ENCODE measurements at regions not wholly inside any gene's neighbourhood (a gene's known extent, or its start where the extent isn't known, plus 50 kb on each side); places are given as distances from the start of the nearest gene placed in this dataset.

GRCh38 chr3:57000012-57000411, 60.5 kb upstream of the SPATA12 start (continued):
- no peak for TF ChIP-seq RFX5 (IDR thresholded peaks at IDR 0.05; ENCODE audit: borderline replicate concordance, low read depth, low read length)

- Histone ChIP-seq H3K23ac (ENCODE audit: insufficient read length) (no peak overlapping the region), H4K91ac (replicated peaks; ENCODE audit: insufficient read length, low read length) (no peak overlapping the region), H4K20me1 (replicated peaks in 1 of 2; ENCODE audit: control insufficient read depth in 1 of 2, insufficient read depth in 2 of 2, low read length in 2 of 2) (no peaks in the 10 kb centered on the region), H2BK5ac (ENCODE audit: low read depth, low read length) (no peak overlapping the region), H2BK12ac (ENCODE audit: low read depth, low read length) (no peak overlapping the region), H3K79me1 (ENCODE audit: low read depth, low read length) (peaks cover 2% of the 10 kb centered on the region; the same call in 1 of the 2 replicates), H2AK5ac (ENCODE audit: low read depth, low read length) (no peak overlapping the region), H2BK120ac (replicated peaks; ENCODE audit: low read depth, low read length) (no peak overlapping the region), H3K14ac (ENCODE audit: insufficient read length) (no peak overlapping the region), H3K9ac (replicated peaks in 1 of 4; ENCODE audit: extremely low read depth in 1 of 4, low read depth in 3 of 4, low read length in 3 of 4) (no peak overlapping the region), H2BK15ac (ENCODE audit: low read length) (no peak overlapping the region), H3K27ac (ENCODE audit: low read depth, low read length) (no peak overlapping the region), H3K23me2 (ENCODE audit: low read depth, low read length) (no peaks in the 10 kb centered on the region; the same call in 1 of the 2 replicates), H3K4me3 (ENCODE audit: extremely low read depth in 1 of 4, insufficient read depth in 2 of 4, low read depth in 3 of 4, low read length in 4 of 4) (no peak overlapping the region), H4K5ac (ENCODE audit: insufficient read length, low read depth, low read length) (no peak overlapping the region), H2AFZ (ENCODE audit: low read length) (no peak overlapping the region), H3K18ac (ENCODE audit: extremely low read depth, low read length) (no peak overlapping the region), H4K8ac (ENCODE audit: extremely low read depth, insufficient read depth, low read length) (no peak overlapping the region), H3K79me2 (ENCODE audit: control insufficient read depth in 1 of 2, insufficient read depth in 2 of 2, low read length in 2 of 2) (no peaks in the 10 kb centered on the region), H3K4me2 (ENCODE audit: insufficient read depth in 1 of 2, low read depth in 2 of 2, low read length in 2 of 2) (no peak overlapping the region), H3K56ac (replicated peaks; ENCODE audit: insufficient read length, low read depth, low read length) (no peak overlapping the region), H3K36me3 (ENCODE audit: control insufficient read depth in 2 of 4, insufficient read depth in 4 of 4, low read length in 3 of 4) (no peaks in the 10 kb centered on the region), H3K4ac (replicated peaks; ENCODE audit: insufficient read length, low read depth, low read length) (no peak overlapping the region), H3K4me1 (replicated peaks in 1 of 4; ENCODE audit: control insufficient read depth in 3 of 4, insufficient read depth in 4 of 4, low read length in 3 of 4) (no peaks in the 10 kb centered on the region), H3K27me3 (replicated peaks in 1 of 4; ENCODE audit: control insufficient read depth in 3 of 4, extremely low read depth in 1 of 4, insufficient read depth in 3 of 4, low read length in 3 of 4) (no peaks in the 10 kb centered on the region), H2BK20ac (ENCODE audit: low read length) (no peak overlapping the region), H3K9me3 (ENCODE audit: insufficient read depth in 2 of 2, low read depth in 1 of 2, low read length in 1 of 2) (no peaks in the 10 kb centered on the region)
- no peak for DNase-seq (ENCODE audit: low read depth in 1 of 2, low spot score in 2 of 2)
- ChIA-PET CTCF (ENCODE audit: partially characterized antibody) (interaction anchor here (1.3 to 4.9 kb wide), 4 partner anchors 7 to 180 kb away, joined by 3 to 63 read pairs (median 16); no protein-coding TSS in a partner anchor), POLR2A (ENCODE audit: partially characterized antibody) (no interaction called here)
- FAIRE-seq: no peak
- TF ChIP-seq SRF (IDR thresholded peaks at IDR 0.05; ENCODE audit: low read depth, low read length) (no peak), KDM4A (IDR thresholded peaks at IDR 0.05; ENCODE audit: low read depth, low read length, severe bottlenecking) (no peak)
- TF ChIP-seq, protein P1, sequence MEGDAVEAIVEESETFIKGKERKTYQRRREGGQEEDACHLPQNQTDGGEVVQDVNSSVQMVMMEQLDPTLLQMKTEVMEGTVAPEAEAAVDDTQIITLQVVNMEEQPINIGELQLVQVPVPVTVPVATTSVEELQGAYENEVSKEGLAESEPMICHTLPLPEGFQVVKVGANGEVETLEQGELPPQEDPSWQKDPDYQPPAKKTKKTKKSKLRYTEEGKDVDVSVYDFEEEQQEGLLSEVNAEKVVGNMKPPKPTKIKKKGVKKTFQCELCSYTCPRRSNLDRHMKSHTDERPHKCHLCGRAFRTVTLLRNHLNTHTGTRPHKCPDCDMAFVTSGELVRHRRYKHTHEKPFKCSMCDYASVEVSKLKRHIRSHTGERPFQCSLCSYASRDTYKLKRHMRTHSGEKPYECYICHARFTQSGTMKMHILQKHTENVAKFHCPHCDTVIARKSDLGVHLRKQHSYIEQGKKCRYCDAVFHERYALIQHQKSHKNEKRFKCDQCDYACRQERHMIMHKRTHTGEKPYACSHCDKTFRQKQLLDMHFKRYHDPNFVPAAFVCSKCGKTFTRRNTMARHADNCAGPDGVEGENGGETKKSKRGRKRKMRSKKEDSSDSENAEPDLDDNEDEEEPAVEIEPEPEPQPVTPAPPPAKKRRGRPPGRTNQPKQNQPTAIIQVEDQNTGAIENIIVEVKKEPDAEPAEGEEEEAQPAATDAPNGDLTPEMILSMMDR (IDR thresholded peaks at IDR 0.05; ENCODE audit: control extremely low read depth in 1 of 3, insufficient read depth in 1 of 3, low read depth in 1 of 3, low read length in 3 of 3): no peak
These were observed 60.9 kb upstream of the SPATA12 start for GRCh38 chr3:56999547-56999946.
